SK-N-SH (cell line): ENCODE measurements at regions not wholly inside any gene's neighbourhood (a gene's known extent, or its start where the extent isn't known, plus 50 kb on each side); places are given as distances from the start of the nearest gene placed in this dataset.

Experiments
- CTCF ChIA-PET: fragments of 300-600, 350-600 bp; formaldehyde crosslinking; extraction: SDS; loops from one replicate; lab custom pipeline; 2021; lab: Yijun Ruan, JAX
- POLR2A ChIA-PET: fragments of 350-600 bp; sonication (Branson Sonifier 250); formaldehyde crosslinking; extraction: SDS; loops from one replicate; lab custom pipeline; 2020; ENCODE audit warnings: antibody characterized with exemption, inconsistent platforms; lab: Yijun Ruan, JAX
- DNase-seq: peaks from one replicate; pipeline ENCODE4 v3.0.0; 2012
- H2AFZ ChIP-seq: fragments of 200-600 bp; sonication (generic); 2 replicates; pipeline ENCODE4 v1.8.1; 2016; ENCODE audit warnings: antibody characterized with exemption, mild to moderate bottlenecking, low read depth
- H3F3A ChIP-seq: fragments of 200-600 bp; sonication (generic); replicated peaks from 2 replicates; pipeline ENCODE3; 2016; ENCODE audit warnings: antibody characterized with exemption, mild to moderate bottlenecking; ENCODE audit not compliant: insufficient read depth
- H3K27ac ChIP-seq, 2 experiments: fragments of 200-500 bp in 1 of 2; fragments of 200-600 bp in 1 of 2; sonication (Bioruptor generic) in 1 of 2; sonication (generic), shearing (Covaris generic) in 1 of 2; 2 replicates each; pipeline versions ENCODE4 v1.5.1 to v1.6.1; 2014 to 2016; ENCODE audit warnings: low read depth in 2 of 2, inconsistent platforms in 1 of 2, low read length in 1 of 2, mild to moderate bottlenecking in 1 of 2, mixed read lengths in 1 of 2
- H3K27me3 ChIP-seq: fragments of 200-600 bp; sonication (generic), shearing (Covaris generic); 2 replicates; pipeline ENCODE4 v1.6.1; 2016; ENCODE audit warnings: mixed run types; ENCODE audit not compliant: insufficient read depth
- H3K36me3 ChIP-seq, 2 experiments: fragments of 200-500 bp in 1 of 2; fragments of 200-600 bp in 1 of 2; sonication (Bioruptor generic) in 1 of 2; sonication (generic) in 1 of 2; replicated peaks in 1 of 2; 2 replicates each; pipeline versions ENCODE3 to v1.5.1; 2014 to 2016; ENCODE audit warnings: low read length in 1 of 2, mild to moderate bottlenecking in 1 of 2; ENCODE audit not compliant: insufficient read depth in 2 of 2, control insufficient read depth in 1 of 2
- H3K4me1 ChIP-seq, 2 experiments: fragments of 200-500 bp in 1 of 2; fragments of 200-600 bp in 1 of 2; sonication (Bioruptor generic) in 1 of 2; sonication (generic), shearing (Covaris generic) in 1 of 2; 2 replicates each; pipeline versions ENCODE4 v1.5.1 to v1.6.1; 2014 to 2016; ENCODE audit warnings: low read depth in 1 of 2, low read length in 1 of 2, mixed run types in 1 of 2; ENCODE audit not compliant: insufficient read depth in 2 of 2, control insufficient read depth in 1 of 2
- H3K4me2 ChIP-seq: fragments of 200-600 bp; sonication (generic), shearing (Covaris generic); 2 replicates; pipeline ENCODE4 v1.6.1; 2017; ENCODE audit warnings: mixed run types
- H3K4me3 ChIP-seq, 2 experiments: fragments of 200-500 bp in 1 of 2; fragments of 200-600 bp in 1 of 2; sonication (Bioruptor generic) in 1 of 2; sonication (generic), shearing (Covaris generic) in 1 of 2; 2 replicates each; pipeline versions ENCODE4 v1.5.1 to v1.8.1; 2014 to 2016; ENCODE audit warnings: low read depth in 2 of 2, inconsistent platforms in 1 of 2, low read length in 1 of 2, mild to moderate bottlenecking in 1 of 2, mixed read lengths in 1 of 2, moderate library complexity in 1 of 2
- H3K79me2 ChIP-seq: fragments of 200-600 bp; sonication (generic); 2 replicates; pipeline ENCODE4 v1.8.1; 2017; ENCODE audit warnings: mild to moderate bottlenecking; ENCODE audit not compliant: insufficient read depth
- H3K9ac ChIP-seq: fragments of 200-600 bp; sonication (generic); 2 replicates; pipeline ENCODE4 v1.6.1; 2017; ENCODE audit warnings: mixed run types
- H3K9me2 ChIP-seq: fragments of 200-600 bp; sonication (generic); 2 replicates; pipeline ENCODE4 v1.6.1; 2017; ENCODE audit warnings: mixed run types
- H3K9me3 ChIP-seq: fragments of 200-600 bp; sonication (generic); 2 replicates; pipeline ENCODE4 v1.6.1; 2017; ENCODE audit warnings: mixed run types, mild to moderate bottlenecking, moderate library complexity
- H4K20me1 ChIP-seq: fragments of 200-600 bp; sonication (generic); 2 replicates; pipeline ENCODE4 v1.6.1; 2017; ENCODE audit warnings: mild to moderate bottlenecking, mixed run types; ENCODE audit not compliant: insufficient read depth
- CHD2 ChIP-seq: fragments of 150-350 bp; IDR thresholded peaks from 2 replicates; pipeline ENCODE4 v1.6.1; 2018; ENCODE audit warnings: low read length; ENCODE audit not compliant: partially characterized antibody
- ELF1 ChIP-seq: IDR thresholded peaks from 2 replicates; pipeline ENCODE4 v1.4.0; 2012
- EZH2phosphoT487 ChIP-seq: fragments of 200-600 bp; sonication (generic); IDR thresholded peaks from 2 replicates; pipeline ENCODE4 v1.6.1; 2017; ENCODE audit warnings: low read depth, mixed run types, mild to moderate bottlenecking, antibody characterized with exemption, moderate library complexity, borderline replicate concordance
- FOXM1 ChIP-seq: IDR thresholded peaks from 2 replicates; pipeline ENCODE4 v1.4.0; 2012; ENCODE audit warnings: low read depth, mild to moderate bottlenecking
- GABPA ChIP-seq: IDR thresholded peaks from 2 replicates; pipeline ENCODE4 v1.4.0; 2012; ENCODE audit warnings: low read depth, mild to moderate bottlenecking
- GATA2 ChIP-seq: sonication (generic); formaldehyde crosslinking; IDR thresholded peaks from 2 replicates; pipeline ENCODE4 v1.5.0; 2020; ENCODE audit warnings: mild to moderate bottlenecking, missing genetic modification reagents
- NFIC ChIP-seq: IDR thresholded peaks from 2 replicates; pipeline ENCODE4 v1.4.0; 2012; ENCODE audit warnings: borderline replicate concordance
- NRF1 ChIP-seq: IDR thresholded peaks from 2 replicates; pipeline ENCODE4 v1.6.1; 2012; ENCODE audit warnings: low read depth, mild to moderate bottlenecking, low read length
- POLR2AphosphoS5 ChIP-seq: IDR thresholded peaks from 2 replicates; pipeline ENCODE4 v1.6.1; 2012; ENCODE audit warnings: low read depth, low read length
- RAD21 ChIP-seq: IDR thresholded peaks from 2 replicates; pipeline ENCODE4 v1.6.1; 2012; ENCODE audit warnings: mild to moderate bottlenecking, low read length
- REST ChIP-seq: IDR thresholded peaks from 2 replicates; pipeline ENCODE4 v1.6.1; 2012; ENCODE audit warnings: mild to moderate bottlenecking, low read depth, low read length, moderate library complexity
- RFX5 ChIP-seq: IDR thresholded peaks from 2 replicates; pipeline ENCODE4 v1.6.1; 2012; ENCODE audit warnings: mild to moderate bottlenecking, improper control_type of control experiment, low read length
- RXRA ChIP-seq: IDR thresholded peaks from 2 replicates; pipeline ENCODE4 v1.4.0; 2012; ENCODE audit warnings: low read depth, mild to moderate bottlenecking, borderline replicate concordance
- SMC3 ChIP-seq: IDR thresholded peaks from 2 replicates; pipeline ENCODE4 v1.6.1; 2012; ENCODE audit warnings: low read depth, low read length, improper control_type of control experiment
- TEAD4 ChIP-seq: IDR thresholded peaks from 2 replicates; pipeline ENCODE4 v1.4.0; 2012; ENCODE audit warnings: mild to moderate bottlenecking, borderline replicate concordance; ENCODE audit not compliant: insufficient read depth
- WGBS: methylation state at CpG from one replicate; pipeline ENCODE4 v1.1.6; 2017; ENCODE audit warnings: low lambda C conversion rate; 5-methylcytosine and 5-hydroxymethylcytosine counted together
- TF ChIP-seq, protein P1 (sequence below): fragments of 150-350 bp; IDR thresholded peaks from 2 replicates; pipeline ENCODE4 v1.6.1; 2016; ENCODE audit warnings: mild to moderate bottlenecking, low read depth, low read length
- TF ChIP-seq, protein P2 (sequence below): fragments of 200-600 bp; sonication (generic); IDR thresholded peaks from 2 replicates; pipeline ENCODE4 v1.6.1; 2017; ENCODE audit warnings: antibody characterized with exemption, mild to moderate bottlenecking, moderate library complexity

DNA sequence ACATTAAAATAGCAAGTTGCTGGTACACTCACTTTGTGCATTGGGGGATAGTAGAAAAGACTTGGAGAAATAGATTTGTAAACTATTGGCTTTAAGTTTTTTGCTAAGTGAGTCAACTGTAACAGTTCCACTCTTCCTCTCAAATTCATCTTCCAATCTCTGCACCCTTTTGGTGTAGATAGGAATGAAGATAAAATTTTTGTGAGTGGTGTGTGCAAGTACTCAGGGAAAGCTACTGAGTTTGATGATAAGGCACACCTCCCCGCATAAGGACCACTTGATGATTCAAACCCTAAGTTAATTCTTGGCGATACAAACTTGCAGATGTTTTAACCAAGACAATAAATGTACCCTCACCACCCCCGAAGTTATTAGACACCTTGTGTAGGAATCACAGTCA, 168.3 kb upstream of the SLITRK1 start:
- ChIA-PET POLR2A (no interaction called here), CTCF (interaction anchor here (1.1 kb wide), 1 partner anchor 16 kb away, joined by 3 read pairs; no protein-coding TSS in a partner anchor)
- Histone ChIP-seq H3K27me3 (no peaks in the 10 kb centered on the region), H3K9ac (no peak overlapping the region), H3K4me1 (no peaks in the 10 kb centered on the region), H3K4me2 (no peak overlapping the region), H3K79me2 (no peaks in the 10 kb centered on the region), H3K4me3 (no peak overlapping the region), H4K20me1 (no peaks in the 10 kb centered on the region), H3K9me2 (no peaks in the 10 kb centered on the region), H3K36me3 (no peaks in the 10 kb centered on the region), H3K27ac (no peak overlapping the region), H3F3A (no peaks in the 10 kb centered on the region), H2AFZ (no peak overlapping the region), H3K9me3 (no peaks in the 10 kb centered on the region)
- no peak for TF ChIP-seq RXRA
- TF ChIP-seq GABPA: no peak
- TF ChIP-seq SMC3: no peak
- TF ChIP-seq RFX5: no peak
- TF ChIP-seq RAD21: no peak
- TF ChIP-seq, protein P1, sequence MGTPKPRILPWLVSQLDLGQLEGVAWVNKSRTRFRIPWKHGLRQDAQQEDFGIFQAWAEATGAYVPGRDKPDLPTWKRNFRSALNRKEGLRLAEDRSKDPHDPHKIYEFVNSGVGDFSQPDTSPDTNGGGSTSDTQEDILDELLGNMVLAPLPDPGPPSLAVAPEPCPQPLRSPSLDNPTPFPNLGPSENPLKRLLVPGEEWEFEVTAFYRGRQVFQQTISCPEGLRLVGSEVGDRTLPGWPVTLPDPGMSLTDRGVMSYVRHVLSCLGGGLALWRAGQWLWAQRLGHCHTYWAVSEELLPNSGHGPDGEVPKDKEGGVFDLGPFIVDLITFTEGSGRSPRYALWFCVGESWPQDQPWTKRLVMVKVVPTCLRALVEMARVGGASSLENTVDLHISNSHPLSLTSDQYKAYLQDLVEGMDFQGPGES: no peak
- no peak for TF ChIP-seq FOXM1
- TF ChIP-seq ELF1: no peak
- TF ChIP-seq, protein P2, sequence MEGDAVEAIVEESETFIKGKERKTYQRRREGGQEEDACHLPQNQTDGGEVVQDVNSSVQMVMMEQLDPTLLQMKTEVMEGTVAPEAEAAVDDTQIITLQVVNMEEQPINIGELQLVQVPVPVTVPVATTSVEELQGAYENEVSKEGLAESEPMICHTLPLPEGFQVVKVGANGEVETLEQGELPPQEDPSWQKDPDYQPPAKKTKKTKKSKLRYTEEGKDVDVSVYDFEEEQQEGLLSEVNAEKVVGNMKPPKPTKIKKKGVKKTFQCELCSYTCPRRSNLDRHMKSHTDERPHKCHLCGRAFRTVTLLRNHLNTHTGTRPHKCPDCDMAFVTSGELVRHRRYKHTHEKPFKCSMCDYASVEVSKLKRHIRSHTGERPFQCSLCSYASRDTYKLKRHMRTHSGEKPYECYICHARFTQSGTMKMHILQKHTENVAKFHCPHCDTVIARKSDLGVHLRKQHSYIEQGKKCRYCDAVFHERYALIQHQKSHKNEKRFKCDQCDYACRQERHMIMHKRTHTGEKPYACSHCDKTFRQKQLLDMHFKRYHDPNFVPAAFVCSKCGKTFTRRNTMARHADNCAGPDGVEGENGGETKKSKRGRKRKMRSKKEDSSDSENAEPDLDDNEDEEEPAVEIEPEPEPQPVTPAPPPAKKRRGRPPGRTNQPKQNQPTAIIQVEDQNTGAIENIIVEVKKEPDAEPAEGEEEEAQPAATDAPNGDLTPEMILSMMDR: no peak
- TF ChIP-seq NFIC: no peak
- WGBS: 14% methylated on average over 3 of the region's 3 CpGs
- DNase-seq: no peak

GRCh38 chr13:84049443-84050219, 167.4 kb upstream of the SLITRK1 start:
- Histone ChIP-seq H2AFZ (no peak overlapping the region), H3K27ac (no peak overlapping the region), H3K27me3 (no peaks in the 10 kb centered on the region), H3K79me2 (no peaks in the 10 kb centered on the region), H3K9me2 (no peaks in the 10 kb centered on the region), H3K9me3 (no peaks in the 10 kb centered on the region), H4K20me1 (no peaks in the 10 kb centered on the region), H3K4me2 (no peak overlapping the region), H3K4me3 (no peak overlapping the region), H3F3A (no peaks in the 10 kb centered on the region), H3K4me1 (no peaks in the 10 kb centered on the region), H3K36me3 (no peaks in the 10 kb centered on the region), H3K9ac (no peak overlapping the region)
- POLR2A ChIA-PET: no interaction called here
- CTCF ChIA-PET: no interaction called here
- WGBS: 8% methylated on average over 2 of the region's 2 CpGs
- DNase-seq: no peak
- TF ChIP-seq, protein P2: no peak
- TF ChIP-seq EZH2phosphoT487 (no peak), TEAD4 (no peak), GATA2 (CRISPR knock-in tag) (no peak), CHD2 (no peak), NRF1 (no peak), REST (no peak), POLR2AphosphoS5 (no peak), SMC3 (no peak)
